GM18907 (cell line): ENCODE measurements at regions not wholly inside any gene's neighbourhood (a gene's known extent, or its start where the extent isn't known, plus 50 kb on each side); places are given as distances from the start of the nearest gene placed in this dataset.
"Not testable (repeated sequence)": the region's sequence is repeated elsewhere in the genome, so short reads cannot be mapped to it uniquely, and the experiment has no call there.

Experiments used
- ATAC-seq: cut with Tn5 transposase; IDR thresholded peaks from one replicate; pipeline ENCODE4 v1.9.1; 2021; ENCODE audit warnings: mild to moderate bottlenecking, moderate library complexity; ENCODE audit not compliant: unreplicated experiment

DNA sequence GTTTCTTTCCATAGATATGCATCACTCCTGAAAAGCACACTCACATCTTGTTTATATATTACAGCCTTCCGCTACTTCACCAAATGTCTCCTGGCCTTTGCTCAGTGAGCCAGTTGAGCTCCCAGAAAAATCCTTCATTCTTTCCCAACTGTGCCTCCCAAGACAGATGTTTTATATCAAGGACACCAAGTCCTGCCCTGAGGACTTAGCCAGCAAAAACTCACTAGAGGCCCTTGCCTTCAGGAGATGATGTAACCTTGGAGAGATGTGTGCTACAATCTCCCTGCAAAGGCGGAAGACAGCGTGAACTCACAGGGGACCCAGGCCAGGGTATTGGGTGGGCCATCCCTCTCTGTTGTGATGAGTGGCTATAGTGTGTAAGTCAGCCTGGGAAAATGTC is 86.1 kb upstream of the CTAGE1 start:
- ATAC-seq: no peak

DNA sequence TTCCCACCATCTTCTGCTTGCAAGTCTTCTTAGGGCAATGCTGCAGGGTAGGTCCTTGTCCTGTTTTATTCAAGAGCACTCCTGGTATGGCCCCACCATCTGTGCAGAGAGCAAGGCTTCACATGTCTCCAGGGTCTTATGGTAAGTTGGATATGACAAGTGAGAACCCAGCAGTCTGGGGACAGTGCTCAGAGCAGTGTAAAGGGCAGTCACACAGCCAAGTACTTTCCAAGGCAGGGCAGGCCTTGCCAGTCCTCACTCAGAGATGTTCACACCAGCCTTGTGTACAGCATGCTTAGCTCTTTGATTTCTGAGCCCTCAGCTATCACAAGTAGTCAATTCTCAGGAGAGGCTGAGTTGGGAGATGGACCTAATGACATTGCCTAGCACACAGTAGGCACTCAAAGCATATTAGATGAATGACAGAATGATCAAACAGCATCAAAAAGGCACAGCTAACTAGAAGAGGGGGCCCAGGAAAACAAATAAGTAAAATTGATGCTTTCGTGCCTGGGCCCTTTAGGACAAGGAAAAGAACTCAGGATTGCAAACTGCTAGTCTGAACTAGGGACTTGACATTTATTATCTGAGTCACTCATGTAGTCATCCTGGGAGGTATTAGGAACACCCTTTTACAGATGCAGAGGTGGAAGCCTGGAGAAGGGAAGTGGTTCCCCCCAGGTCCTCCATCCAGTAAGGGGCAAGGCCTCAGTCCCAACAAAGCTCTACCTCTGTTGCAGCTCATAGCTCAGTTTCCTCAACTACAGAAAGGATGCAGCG is 86.7 kb upstream of the CTAGE1 start:
- ATAC-seq: no peak

DNA sequence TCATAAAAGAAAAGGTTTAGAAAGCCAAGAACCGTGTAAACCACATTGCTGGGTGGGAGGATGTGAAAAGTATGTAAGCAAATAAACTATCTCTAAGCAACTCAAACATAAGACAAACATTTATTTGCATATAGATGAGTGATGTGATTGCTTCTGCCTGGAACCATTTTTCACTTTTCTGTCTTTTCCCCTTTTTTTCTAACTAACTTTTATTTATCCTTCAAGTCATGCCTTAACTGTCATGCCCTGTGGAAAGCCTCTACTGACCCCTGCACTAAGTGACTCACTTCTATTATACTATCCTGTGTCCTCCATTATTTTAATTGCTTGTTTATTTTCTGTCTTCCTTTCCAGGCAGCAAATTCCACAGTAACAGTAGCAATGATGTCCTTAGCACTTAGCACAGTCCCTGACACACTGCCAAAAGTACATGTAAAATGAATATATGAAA is 87.5 kb upstream of the CTAGE1 start:
- no peak for ATAC-seq

- no peak for ATAC-seq
Observed at GRCh38 chr18:22507055-22507454, 89.3 kb upstream of the CTAGE1 start.

DNA sequence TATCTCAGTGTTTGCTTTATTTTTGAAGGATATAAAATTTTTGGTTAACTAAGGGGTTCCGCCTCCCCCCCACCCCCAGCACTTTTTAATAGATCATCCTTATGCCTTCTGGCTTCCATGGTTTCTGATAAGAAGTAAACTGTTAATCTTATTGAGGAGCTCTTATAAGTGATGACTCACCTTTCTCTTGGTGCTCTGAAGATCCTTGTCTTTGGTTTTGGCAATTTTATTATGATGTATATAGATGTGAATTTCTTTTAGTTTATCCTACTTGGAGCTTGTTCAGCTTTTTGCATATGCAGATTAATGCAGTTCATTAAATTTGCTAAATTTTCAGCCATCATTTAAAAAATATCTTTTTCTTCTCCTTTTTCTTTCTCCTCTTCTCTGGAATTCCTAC is 91.7 kb upstream of the CTAGE1 start:
- ATAC-seq: no peak

GRCh38 chr18:22510697-22511096 is 93.0 kb upstream of the CTAGE1 start:
- no peak for ATAC-seq

DNA sequence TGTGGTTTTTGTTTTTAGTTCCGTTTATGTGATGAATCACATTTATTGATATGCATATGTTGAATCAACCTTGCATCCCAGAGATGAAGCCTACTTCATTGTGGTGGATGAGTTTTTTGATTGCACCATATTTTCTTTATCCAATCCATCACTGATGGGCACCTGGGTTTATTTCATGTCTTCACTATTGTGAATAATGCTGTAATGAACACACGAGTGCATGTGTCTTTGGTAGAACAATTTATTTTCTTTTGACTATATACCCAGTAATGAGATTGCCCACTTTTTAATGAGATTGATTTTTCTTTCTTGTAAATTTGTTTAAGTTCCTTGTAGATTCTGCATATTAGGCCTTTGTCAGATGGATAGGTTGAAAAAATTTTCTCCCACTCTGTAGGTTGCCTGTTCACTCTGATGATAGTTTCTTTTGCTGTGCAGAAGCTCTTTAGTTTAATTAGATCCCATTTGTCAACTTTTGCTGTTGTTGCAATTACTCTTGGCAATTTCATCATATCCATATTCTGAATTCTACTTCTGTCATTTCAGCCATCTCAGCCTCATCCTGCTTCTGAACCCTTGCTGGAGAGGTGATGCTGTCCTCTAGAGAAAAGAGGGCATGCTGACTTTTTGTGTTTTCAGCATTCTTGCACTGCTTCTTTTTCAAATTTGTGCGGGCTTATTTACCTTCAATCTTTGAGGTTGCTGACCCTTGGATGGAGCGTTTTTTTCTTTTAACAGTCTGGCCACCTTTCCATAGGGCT is 96.2 kb upstream of the CTAGE1 start:
- no peak for ATAC-seq

GRCh38 chr18:22514655-22515054 is 96.9 kb upstream of the CTAGE1 start:
- ATAC-seq: no peak

DNA sequence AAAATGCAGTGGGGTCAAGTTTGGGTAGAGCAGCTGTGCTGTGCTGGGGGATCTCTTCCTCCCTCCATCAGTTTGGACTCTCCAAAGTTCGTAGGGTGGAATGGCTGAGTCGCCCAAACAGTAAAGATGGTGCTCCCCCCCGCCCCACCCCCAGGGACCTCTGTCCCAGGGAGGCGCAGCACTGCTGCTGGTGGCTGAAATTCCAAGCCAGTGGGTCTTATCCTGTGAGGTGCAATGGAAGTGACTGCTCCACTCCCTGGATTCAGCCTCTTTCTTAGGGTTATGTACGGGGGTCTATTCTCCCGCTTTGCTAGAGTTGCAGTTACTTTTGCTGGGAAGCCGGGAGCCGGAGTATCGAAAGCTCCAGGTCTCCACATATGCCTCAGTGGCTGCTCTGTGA is 97.5 kb upstream of the CTAGE1 start:
- ATAC-seq: no peak

DNA sequence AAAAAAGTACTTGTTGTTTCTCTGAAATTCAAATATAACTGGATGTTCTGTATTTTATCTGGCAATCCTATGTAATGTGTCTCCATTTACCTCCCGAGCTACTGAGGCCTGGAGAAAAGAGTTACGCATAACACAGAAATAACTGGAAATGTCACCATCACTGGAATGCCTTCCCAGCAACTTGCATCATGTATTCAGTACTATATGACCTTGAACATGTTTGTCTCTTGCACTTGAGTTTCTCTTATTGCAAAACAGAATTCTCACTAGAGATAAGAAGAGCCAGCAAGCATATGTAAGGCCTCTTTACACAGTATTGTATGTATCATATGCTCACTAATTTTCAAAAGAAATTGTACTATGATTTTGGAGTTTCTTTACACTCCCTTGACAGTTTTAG is 99.6 kb upstream of the CTAGE1 start:
- no peak for ATAC-seq

DNA sequence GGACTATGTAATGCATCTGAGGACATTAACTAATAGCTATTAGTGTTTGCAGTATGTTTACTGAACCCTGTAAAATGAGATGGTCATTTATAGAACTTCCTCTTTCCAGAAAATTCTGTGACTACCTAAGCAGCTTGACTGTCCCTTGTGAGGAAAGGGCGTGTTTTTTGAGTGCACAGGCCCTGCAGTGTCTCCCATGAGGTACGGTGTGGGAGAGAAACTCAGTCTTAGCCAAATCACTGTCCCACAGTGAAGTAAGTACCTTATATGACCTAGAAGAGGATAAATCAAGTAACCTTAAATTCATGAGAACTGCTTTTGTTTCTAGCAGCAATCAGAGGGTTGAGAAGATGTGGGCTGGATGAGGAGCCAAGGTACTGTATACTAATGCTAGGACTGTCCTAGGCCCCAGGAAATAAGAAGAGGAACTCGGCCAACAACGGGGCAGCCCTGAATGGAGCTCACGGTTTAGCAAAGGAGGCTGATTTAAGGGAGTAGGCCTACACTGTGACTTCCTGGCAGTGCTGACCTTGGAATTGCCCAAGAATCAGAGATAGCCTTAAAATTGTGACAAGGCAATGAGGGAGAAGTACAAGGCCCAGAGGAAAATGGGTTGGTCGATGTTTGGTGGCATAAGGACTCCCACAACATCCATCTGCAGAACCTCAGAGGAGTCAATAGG is 103.5 kb upstream of the CTAGE1 start:
- no peak for ATAC-seq

GRCh38 chr18:22523481-22523880 is 105.8 kb upstream of the CTAGE1 start:
- no peak for ATAC-seq

DNA sequence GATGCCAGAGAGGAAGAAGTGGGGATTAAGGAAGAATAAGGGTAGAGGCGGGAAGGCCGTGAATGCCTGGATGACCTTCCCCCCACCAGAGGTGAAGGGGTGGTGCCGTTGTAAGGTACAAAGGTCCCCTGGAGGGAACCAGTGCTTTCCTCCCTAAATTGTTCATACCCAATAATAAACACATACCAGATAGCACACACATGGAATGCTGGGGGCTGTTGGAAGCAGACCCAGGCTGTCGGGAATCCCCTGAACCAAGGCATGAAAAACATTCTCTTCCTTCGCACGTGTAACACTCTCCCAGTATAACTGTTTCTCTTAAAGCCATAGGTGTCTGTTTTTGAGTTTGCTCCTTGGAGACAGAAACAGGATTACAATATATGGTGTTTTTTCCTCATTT is 107.1 kb upstream of the CTAGE1 start:
- no peak for ATAC-seq

GRCh38 chr18:22525313-22525712 is 107.6 kb upstream of the CTAGE1 start:
- no peak for ATAC-seq

DNA sequence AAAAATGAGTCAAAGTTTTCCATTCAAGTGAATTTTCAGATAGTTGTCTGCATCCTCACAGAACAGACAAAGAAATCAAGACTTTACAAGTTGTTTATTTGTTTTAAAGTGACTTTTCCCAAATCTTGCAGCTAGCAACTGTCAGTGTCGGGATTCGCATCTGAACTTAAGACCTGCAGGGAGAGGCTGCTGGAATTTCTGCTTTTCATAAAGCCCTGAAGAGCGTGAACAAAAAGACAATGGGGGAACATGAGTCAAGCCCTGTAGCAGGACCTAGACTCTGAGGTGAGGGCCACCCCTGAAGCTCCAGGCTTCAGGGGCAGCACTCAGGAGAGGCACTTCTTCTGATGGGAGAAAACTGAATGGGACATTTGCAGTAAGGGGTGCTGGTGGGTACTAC is 108.2 kb upstream of the CTAGE1 start:
- ATAC-seq: no peak

GRCh38 chr18:22528291-22528690 is 110.6 kb upstream of the CTAGE1 start:
- no peak for ATAC-seq

DNA sequence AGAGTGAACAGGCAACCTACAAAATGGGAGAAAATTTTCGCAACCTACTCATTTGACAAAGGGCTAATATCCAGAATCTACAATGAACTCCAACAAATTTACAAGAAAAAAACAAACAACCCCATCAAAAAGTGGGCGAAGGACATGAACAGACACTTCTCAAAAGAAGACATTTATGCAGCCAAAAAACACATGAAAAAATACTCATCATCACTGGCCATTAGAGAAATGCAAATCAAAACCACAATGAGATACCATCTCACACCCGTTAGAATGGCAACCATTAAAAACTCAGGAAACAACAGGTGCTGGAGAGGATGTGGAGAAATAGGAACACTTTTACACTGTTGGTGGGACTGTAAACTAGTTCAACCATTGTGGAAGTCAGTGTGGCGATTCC is 117.0 kb upstream of the CTAGE1 start:
- ATAC-seq: not testable (repeated sequence)

DNA sequence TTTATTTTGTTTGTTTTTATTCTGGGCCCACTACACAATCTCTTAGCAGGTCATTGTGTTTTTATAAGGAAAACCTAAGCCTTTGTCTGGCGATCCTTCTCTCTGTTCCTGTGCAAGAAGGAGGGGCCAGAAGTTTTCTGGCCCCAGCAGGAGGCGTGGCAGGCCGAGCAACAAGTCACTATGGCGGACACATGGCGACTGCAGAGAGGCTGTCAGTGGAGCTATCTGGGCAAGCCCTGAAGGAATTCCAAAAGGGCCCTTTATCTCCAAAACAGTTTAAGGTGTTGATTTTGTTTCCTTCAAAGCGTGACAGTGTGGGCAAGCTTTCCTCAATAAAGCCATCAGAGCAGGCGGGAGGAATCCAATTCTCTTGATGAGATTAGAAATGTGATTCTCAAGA is 118.8 kb upstream of the CTAGE1 start:
- ATAC-seq: no peak

DNA sequence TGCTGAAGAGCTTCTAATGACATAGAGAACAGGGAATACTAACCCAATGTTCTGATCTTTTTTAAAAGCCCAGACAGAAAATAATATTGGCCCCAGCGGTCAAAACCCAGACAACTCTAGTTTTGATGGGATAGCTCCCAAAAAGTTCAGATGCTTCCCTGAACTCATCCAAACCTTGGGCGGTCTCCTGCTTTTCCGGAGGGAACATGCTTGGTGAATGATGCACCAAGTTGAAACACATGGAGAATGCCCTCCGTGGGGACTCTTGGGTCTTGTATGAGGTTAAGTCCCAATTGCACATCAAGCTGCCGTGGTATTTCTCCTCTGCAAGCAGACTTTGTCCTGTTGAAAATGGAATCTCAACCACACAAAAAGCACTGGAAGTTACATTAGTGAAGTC is 120.7 kb upstream of the CTAGE1 start:
- ATAC-seq: no peak

GRCh38 chr18:22539051-22539765 is 121.5 kb upstream of the CTAGE1 start:
- no peak for ATAC-seq

- ATAC-seq: no peak
Observed at GRCh38 chr18:22541232-22541631, 123.5 kb upstream of the CTAGE1 start.
